HG03066 (cell line): ENCODE measurements at regions not wholly inside any gene's neighbourhood (a gene's known extent, or its start where the extent isn't known, plus 50 kb on each side); places are given as distances from the start of the nearest gene placed in this dataset.
"Not testable (repeated sequence)": the region's sequence is repeated elsewhere in the genome, so short reads cannot be mapped to it uniquely, and the experiment has no call there.

Experiments
- ATAC-seq: cut with Tn5 transposase; IDR thresholded peaks from one replicate; pipeline ENCODE4 v1.9.1; 2021; ENCODE audit warnings: low read depth; ENCODE audit not compliant: unreplicated experiment

DNA sequence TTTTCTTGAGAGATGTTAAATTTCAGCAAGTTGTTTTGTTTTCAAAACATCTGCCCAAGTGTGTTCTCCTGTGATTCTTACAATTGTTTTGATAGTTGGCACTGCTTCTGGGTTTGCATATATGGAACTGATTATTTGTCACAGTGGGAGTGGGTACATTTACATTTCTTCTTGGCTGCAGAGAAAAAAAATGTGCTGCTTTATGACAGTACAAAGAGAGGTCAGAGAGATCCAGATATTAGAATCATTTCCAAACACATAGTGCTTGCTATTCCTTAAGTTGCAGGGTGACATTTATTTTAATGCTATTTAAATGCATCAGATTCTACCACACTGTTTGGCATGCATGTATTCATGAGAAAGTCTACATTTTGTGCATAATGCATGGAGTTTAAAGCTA lies 303.5 kb upstream of the MDGA2 start:
- no peak for ATAC-seq

DNA sequence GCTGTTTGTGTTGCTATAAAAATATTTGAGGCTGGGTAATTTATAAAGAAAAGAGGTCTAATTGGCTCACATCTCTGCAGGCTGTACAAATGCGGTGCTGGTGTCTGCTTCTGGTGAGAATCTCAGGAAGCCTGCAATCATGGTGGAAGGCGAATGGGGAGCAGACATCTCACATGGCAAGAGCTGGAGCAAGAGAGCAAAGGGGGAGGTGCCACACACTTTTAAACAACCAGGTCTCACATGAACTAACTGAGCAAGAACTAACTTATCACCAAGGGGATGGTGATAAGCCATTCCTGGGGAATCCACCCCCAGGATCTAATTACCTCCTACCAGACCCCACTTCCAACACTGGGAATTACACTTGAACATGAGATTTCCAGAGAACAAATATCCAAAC lies 300.7 kb upstream of the MDGA2 start:
- no peak for ATAC-seq

DNA sequence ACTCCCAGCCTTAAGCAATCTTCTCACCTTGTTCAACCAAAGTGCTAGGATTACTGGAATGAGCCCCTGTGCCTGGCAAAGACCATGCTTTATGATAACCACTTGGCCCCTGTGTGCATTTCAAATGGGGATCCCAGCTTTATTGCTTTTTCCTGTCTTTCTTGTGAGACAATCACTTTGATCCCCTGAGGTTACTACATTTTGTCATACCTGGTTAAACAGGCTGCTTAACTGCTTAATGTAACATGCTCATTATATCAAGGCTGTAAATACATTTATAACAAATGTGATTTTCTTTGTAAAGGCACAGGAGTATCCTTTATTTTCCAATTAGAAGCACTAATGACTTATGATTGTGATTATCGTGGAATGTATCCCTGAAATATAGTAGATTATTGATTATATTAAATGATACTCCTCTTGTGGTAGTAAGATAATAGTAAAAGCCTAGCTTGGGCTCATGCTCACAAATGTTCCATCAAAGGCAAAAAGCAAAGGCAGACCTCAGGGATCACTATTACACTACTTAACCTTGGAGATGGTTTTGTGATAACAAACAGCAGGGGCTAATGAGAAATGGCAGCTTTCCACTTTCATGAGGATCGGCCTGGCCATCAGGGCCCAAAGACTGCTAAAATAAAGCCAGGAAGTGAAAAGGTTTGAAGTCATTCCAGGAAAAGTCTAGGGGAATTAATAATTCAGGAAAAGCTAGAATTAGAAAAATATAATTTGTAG lies 290.8 kb upstream of the MDGA2 start:
- no peak for ATAC-seq

DNA sequence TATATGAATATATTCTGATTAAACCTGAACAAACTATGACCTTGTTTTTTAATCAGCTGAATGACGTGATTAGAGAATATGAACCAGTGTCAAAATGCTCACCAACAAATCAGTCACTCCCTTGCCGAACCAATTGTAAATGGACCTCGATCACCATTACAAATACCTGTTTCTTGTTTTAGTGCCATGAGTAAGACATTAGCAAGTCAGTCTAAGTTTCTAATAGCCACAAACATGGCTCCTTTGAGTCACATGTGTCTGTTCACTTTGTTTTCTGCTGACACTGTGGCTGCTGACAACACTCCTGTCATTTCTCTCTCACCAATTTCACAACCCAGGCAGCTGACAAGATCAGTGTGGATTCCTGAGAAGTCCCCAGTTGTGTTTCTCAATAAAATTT lies 286.2 kb upstream of the MDGA2 start:
- no peak for ATAC-seq

DNA sequence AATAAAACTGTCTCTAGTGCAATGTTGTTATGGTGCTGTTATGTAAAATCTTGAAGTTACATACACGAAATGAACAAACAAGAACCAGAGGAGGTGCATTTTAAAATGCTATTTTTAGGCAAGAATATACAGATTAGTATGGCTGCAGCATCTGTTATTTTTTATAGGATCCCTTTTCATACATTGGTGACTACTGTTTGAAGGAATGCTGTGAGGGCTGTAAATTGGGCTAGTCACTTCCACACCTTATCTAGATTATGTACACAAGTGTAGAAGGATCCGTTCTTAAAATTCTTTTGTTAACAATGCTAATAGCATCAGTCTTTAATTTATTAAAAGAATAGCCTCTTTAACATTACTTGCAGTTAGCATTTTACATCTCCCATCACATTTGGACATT lies 284.3 kb upstream of the MDGA2 start:
- no peak for ATAC-seq

DNA sequence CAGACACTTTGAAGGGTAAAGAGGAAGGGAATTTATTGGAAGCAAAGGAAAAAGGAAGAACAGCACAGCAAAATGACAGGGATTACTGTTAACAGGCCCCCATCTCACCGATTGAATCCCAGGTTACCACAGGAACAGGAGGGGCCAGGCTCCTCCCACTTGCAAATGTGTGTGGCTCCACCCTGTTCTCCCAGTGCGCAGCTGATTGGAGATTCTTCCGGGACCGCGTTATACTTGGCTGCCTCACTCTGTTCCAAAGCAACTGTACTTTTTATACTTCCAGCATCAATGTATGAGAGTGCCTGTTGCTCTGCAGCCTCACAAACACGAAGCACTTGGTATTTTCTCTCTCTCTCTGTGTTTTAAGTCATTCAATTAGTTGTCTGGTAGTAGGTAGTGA lies 273.6 kb upstream of the MDGA2 start:
- ATAC-seq = no peak

DNA sequence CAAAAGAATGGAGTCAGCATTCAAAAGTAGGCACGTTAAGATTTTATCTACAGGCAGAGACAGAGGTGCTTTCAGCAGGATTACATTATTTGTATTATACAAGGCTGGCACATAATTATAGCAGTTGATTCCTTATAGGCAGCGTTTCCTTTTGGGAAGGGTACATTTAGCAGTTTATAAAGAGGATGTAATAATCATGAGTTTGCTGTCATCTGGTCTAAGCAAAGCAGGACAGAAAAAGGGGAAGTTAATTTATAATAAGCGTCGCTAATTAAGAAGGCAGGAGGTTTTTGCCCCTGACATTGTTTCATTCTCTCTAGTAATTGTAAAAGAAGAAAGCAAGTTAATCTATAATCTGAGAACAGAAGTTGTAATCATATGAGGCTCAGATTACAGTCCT lies 259.9 kb upstream of the MDGA2 start:
- no peak for ATAC-seq

DNA sequence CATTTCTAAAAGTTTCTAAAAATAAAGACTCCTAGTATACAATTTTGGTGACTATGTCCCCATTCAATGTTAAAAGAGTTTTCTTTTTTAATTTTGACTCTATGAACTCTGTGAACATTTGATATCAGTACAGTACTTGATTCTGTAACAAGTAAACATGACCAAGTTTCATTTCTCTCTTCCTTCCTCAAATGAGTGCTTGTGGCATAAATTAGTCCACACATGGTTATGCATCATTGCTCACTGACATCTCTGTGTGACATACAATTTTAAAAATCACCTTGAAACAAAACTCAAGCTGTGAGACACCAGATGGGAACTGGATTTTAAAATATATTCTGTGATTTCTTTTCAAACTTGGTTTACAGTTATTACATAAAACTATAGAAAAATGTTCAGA lies 253.9 kb upstream of the MDGA2 start:
- peak; percentile 72 for ATAC-seq

DNA sequence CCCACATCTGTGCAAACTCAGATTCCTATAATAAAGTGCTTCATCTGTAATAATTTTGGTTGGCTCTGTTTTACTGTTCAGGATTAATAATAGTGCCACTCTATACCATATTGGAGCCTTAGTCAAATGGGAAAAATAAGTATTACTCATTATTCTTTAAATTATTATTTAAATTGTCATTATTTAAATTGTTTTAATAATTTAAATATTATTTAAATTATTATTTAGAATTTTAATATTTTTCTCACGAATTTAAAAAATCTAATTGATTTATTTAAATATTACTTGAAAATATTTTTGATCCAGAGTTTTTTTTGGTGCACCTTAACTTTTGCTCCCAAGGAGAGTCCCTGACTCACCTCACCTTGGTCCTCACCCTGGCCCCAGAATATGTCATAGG lies 245.7 kb upstream of the MDGA2 start:
- ATAC-seq = no peak

DNA sequence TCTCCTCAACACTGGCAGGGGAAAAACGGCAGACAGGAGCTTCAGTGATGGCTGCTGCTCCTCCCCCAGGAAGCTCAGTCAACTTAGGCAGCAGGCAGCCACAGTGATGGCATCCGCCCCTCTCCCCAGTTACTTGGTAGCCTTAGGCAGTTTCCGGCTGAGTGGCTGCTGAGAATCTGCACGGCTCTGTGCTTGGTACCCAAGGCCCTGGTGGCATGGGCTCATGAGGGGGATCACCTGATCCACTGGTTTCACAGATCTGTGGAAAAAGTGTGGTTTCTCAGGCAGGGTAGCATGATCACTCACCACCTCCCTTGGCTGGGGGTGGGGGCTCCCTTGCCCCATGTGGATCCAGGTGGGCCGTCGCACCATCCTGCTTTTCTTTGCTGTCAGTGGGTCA lies 244.6 kb upstream of the MDGA2 start:
- ATAC-seq = no peak

DNA sequence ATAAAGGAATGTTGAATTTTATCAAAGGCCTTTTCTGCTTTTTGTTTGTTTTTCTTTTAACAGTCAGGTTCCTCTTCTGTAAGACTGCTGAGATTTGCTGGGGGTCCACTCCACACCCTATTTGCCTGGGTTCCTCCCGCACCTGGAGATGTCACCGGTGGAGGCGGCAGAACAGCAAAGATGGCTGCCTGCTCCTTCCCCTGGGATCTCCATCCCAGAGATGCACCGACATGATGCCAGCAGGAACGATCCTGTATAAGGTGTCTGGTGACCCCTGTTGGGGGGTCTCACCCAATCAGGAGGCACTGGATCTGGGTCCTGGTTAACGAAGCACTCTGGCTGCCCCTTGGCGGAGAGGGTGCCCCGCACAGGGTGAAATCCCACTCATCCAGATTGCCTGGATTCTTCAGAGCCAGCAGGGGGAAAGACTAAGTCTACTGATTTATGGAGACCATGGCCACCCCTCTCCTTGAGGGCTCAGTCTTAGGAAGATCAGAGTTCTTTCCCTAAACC lies 244.0 kb upstream of the MDGA2 start:
- ATAC-seq = no peak

DNA sequence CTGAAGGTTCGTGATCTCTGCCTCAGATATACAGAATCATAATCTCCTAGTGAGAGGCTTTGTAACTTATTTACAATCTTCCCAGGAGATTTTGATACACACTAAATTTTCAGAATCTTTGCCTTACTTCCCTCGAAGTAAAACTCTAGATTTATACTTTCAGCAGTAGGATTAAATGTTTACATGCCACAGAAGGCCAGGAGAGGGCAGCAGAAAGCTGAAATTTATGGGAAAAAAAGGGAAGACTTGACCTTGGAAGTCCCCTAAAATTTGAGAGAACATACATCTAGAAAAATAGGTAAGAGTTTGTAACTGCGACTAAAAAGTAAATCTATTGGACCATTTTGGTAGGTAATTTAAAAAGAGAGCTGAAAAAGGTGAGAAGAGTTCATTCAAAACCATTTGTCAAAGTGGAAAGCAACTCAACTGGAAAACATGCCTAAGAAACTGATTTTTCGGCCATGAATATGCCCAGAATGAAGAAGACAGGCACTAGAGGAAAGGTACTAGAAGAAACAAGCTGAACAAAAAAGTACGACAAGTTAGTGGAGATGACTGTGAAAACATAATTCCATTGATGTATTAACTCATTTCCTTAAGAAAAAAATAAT lies 242.0 kb upstream of the MDGA2 start:
- ATAC-seq = no peak

DNA sequence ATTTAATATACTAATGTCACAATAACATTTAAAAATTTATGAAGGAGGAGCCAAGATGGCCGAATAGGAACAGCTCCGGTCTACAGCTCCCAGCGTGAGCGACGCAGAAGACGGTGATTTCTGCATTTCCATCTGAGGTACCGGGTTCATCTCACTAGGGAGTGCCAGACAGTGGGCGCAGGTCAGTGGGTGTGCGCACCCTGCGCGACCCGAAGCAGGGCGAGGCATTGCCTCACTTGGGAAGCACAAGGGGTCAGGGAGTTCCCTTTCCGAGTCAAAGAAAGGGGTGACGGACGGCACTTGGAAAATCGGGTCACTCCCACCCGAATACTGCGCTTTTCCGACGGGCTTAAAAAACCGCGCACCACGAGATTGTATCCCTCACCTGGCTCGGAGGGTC lies 225.7 kb upstream of the MDGA2 start:
- ATAC-seq = not testable (repeated sequence)

DNA sequence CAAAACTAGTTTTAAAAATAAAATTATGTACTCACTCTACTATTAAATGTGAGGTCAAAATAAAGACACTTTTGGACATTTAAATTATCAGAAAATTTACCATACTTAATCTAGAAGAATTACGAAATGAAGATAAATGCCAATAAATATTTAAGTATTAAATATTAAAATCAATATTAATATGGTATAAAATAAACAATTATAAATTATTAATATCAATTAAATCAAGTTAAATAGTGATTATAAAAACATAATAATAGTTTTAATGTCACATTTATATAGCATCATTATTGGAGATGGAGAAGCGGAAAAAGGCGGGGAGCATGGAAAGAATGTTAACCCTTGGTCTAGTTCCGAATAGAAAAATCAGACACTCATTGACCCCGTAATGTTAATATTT lies 224.3 kb upstream of the MDGA2 start:
- no peak for ATAC-seq

DNA sequence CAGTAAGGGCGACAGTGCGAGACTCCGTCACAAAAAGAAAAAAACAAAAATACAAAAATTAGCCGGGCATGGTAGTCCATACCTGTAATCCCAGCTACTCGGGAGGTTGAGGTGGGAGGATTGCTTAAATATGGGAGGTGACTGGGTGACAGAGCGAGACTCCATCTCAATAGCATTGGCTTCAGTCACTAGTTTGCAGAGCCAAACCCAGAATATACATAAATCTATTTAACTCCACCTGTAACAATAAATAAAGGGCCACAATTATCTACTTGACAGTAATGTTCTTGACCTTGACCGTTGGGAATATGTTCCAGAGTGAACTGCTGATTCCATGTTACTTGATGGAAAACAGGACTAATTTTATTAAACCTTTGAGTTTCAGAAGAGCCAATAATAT lies 198.9 kb upstream of the MDGA2 start:
- ATAC-seq = no peak

DNA sequence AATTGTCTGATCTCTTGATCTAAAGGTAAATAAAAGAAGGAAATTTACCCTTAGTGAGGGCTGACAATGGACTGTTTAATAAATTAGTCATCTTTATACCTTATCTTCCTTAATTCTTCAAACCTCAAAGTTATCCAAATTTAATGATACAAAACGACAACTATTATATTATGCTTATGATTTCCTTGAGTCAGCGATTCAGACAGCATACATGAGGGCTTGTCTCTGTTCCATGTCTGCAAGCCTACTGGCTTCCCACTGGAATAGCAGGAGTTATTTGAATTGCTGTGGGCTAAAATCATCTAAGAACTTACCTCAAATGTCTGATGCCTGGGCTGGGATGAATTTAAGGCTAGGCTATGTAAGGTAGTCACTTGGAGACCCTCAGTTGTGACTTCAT lies 197.2 kb upstream of the MDGA2 start:
- ATAC-seq = no peak

DNA sequence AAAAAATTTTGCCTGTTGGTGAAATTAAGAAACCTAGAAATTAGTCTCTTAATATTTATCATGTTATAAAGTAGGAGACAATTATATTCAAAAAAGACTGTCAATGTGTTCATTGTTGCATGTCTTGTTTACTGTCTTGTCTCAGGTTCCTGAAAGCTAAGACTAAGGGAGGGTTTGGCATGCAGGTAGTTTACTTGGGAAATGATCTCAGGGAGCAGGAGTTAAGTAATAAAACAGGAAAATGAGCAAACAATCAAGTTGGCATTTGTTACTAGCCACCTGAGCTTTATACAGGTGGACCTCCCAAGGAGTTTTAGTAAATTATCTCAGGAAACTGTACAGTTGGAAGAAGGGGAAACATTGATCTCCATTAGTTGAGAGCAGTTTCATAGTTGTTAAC lies 188.0 kb upstream of the MDGA2 start:
- ATAC-seq = no peak

DNA sequence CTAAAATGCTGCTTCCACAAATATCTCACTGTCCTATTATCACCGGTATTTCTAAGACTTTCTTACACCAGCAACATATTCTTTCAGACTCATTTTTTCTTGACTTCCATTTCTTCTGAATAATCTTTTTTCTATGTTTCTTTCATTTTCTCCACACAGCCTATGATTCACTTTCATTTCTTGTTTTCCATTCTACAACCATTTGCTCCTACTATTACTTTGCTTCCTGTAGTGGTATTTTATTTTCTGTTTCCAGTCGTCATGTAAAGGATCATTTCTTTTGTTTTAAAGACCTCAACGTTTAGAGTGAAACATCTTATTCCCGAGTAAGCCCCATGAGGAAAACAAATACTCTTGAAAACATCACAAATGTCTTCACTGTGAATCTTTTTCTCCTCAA lies 182.2 kb upstream of the MDGA2 start:
- ATAC-seq = no peak

DNA sequence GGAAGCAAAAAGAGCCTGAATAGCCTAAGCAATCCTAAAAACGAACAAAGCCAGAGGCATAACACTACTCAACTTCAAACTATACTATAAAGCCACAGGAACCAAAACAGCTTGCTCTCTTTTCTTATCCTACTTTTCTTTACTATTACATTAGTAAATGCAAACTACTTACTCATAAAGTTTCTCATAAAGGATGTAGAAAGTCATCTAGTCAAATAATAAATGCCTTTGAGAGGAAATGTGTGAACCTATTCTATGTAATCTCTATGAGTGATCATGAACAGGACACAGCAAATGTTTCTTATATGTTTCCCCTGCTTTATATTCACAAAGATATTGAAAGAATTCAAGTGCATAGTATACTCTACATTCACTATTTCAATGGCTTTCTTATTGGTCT lies 176.9 kb upstream of the MDGA2 start:
- no peak for ATAC-seq

DNA sequence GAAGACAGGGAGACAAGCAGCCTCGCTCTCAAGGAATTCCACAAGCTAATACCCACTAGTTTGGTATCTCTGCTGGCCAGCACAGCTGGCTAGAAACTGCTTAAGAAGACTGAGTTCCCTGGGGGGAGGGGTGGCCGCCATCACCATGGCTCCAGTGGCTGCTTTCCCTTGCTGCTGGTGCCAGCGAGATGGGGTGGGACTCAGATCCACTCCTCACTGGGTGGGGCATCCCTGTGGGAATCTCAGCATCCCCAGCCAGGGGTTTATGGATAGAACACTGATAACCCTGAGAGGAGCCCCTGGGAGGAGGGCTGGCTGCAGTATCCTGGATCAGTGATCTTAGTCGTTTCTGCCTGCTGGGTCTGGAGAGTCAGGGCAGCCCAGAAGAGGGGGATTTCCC lies 170.6 kb upstream of the MDGA2 start:
- ATAC-seq = no peak

DNA sequence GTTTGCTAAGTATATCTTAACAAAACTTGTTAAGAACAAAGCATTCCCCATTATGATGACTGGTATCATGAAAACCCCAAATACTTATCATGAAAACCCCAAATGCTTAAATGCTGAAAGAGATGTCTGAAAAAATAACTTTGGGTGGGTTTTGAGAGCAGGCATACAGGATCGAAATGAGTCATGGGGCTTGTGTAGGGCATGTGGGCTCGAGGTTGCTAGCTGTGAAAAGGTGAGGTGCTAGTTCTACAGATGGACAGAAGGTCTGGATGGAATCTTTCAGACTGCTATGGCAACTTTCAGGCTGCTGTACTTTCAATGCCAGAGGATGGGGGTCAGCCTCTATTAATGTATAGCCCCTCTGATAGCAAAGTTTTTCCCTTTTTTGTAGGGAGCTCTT lies 167.8 kb upstream of the MDGA2 start:
- ATAC-seq = no peak

DNA sequence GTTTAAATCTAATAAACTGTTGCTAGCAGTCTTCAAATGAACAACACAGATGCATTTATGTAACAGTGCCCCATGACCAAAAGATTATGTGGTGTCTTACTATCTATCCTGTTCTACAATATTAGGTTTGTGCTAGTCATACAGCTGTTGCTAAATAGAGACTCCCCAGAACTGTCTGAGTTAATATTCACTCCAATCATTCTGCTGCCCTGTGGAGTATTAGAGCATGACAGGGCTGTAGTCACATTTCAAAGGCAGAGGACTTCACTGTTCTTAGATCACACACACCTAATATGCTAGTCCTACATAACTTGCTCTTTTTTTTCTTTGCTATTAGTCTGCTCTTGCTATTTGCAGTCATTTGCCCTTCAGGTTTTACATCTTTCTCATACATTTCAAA lies 157.6 kb upstream of the MDGA2 start:
- no peak for ATAC-seq

DNA sequence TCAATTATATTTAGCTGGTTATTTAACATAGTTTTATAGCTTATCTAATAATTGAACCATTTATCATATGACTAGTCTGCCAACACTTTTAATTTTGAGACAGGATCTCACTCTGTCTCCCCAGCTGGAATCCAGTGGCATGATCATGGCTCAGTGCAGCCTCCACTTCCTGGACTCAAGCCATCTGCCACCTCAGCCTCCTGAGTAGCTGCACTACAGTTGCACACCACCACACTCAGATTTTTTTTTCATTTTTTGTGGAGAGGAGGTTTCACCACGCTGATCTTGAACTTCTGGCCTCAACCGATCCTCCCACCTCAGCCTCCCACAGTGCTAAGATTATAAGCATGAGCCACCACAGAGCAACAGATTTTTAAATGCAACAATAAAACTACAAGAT lies 151.4 kb upstream of the MDGA2 start:
- ATAC-seq = no peak
